ENCODE measurements at regions not wholly inside any gene's neighbourhood (a gene's known extent, or its start where the extent isn't known, plus 50 kb on each side); places are given as distances from the start of the nearest gene placed in this dataset.

DNA sequence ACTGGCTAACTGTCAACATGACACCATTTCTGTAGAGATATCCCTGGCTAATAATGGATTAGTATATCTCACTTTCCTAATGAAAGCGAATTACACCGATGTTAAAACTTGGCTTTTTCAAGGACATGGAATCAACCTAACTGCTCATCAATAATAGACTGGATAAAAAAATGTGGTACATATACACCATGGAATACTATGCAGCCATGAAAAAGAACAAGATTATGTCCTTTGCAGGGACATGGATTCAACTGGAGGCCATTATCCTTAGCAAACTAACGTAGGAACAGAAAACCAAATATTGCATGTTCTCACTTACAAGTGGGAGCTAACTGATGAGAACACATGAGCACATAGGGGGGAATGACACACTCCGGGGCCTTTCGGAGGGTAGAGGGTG, 62.6 kb downstream of the ZIC1 start:
- no peaks in the 10 kb centered on the region for H3K4me1 ChIP-seq
- no peak overlapping the region for H3K27ac ChIP-seq
- H3K4me3 ChIP-seq = no peak overlapping the region
- intact Hi-C loops (cut with DNase I; ENCODE audit: low total_unique reads) (no loop called here), in situ Hi-C loops (cut with MboI; ENCODE audit: low sequenced_read_pairs in 4 of 4) (no loop called here)
- no peaks in the 10 kb centered on the region for H3K27me3 ChIP-seq
- no peaks in the 10 kb centered on the region for H3K36me3 ChIP-seq
- TF ChIP-seq, protein P1, sequence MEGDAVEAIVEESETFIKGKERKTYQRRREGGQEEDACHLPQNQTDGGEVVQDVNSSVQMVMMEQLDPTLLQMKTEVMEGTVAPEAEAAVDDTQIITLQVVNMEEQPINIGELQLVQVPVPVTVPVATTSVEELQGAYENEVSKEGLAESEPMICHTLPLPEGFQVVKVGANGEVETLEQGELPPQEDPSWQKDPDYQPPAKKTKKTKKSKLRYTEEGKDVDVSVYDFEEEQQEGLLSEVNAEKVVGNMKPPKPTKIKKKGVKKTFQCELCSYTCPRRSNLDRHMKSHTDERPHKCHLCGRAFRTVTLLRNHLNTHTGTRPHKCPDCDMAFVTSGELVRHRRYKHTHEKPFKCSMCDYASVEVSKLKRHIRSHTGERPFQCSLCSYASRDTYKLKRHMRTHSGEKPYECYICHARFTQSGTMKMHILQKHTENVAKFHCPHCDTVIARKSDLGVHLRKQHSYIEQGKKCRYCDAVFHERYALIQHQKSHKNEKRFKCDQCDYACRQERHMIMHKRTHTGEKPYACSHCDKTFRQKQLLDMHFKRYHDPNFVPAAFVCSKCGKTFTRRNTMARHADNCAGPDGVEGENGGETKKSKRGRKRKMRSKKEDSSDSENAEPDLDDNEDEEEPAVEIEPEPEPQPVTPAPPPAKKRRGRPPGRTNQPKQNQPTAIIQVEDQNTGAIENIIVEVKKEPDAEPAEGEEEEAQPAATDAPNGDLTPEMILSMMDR (IDR thresholded peaks at IDR 0.05 in 4 of 5, conservative IDR thresholded peaks at IDR 0.05 in 1 of 5) = no peak
- TF ChIP-seq POLR2A (IDR thresholded peaks at IDR 0.05) = no peak
- ATAC-seq = no peak
- H3K9me3 ChIP-seq = no peaks in the 10 kb centered on the region
- DNase-seq = no peak

DNA sequence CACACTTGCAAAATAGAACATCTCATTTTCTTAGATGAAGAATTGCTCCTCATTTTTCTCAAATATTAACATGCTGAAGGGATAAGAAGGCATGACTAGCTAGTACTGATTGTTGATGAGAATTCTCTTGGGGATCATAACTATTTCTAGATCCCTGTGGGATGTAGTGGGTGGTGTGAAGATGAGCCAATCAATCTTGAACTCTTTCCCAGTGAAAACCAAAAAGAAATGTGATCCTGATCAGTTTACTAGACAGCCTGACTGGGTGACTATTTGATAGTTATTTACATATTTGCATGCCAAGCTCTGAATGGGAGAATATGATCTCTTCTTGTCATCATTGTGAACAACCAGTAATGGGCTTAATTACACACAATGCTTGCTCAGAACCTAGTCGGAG, 63.7 kb downstream of the ZIC1 start:
- no peaks in the 10 kb centered on the region for H3K9me3 ChIP-seq
- in situ Hi-C loops (cut with MboI; ENCODE audit: low sequenced_read_pairs in 4 of 4) = no loop called here
- no peaks in the 10 kb centered on the region for H3K36me3 ChIP-seq
- H3K4me1 ChIP-seq = no peaks in the 10 kb centered on the region
- ATAC-seq (no peak), DNase-seq (no peak)
- H3K27me3 ChIP-seq = no peaks in the 10 kb centered on the region
- no peak overlapping the region for H3K4me3 ChIP-seq
- H3K27ac ChIP-seq = no peak overlapping the region
- no peak for TF ChIP-seq POLR2A (IDR thresholded peaks at IDR 0.05)
- TF ChIP-seq, protein P1 (IDR thresholded peaks at IDR 0.05 in 4 of 5, conservative IDR thresholded peaks at IDR 0.05 in 1 of 5) = no peak
- intact Hi-C loops (cut with DNase I; ENCODE audit: low total_unique reads) = no loop called here

DNA sequence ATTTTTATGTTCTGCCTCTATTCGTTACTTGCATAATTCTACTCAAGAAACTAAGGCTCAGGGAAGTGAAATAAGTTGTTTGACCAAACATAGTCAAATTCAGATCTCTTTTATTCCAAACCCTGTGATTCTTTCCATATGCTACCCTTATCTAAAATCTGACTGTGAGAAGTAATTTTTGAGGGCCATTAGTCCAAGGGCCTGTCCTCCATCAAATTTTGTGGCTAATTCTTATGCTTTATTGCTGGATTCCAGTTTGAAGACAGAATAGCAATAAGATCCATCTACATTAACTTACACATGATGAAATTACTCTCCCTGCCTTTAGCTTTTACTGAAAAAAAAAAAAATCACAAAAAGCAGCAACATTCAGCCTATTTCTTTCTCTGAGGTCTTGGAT, 74.0 kb downstream of the ZIC1 start:
- H3K4me3 ChIP-seq = no peak overlapping the region
- no peaks in the 10 kb centered on the region for H3K27me3 ChIP-seq
- H3K27ac ChIP-seq = no peak overlapping the region
- ATAC-seq (no peak), DNase-seq (no peak)
- no peaks in the 10 kb centered on the region for H3K9me3 ChIP-seq
- no peaks in the 10 kb centered on the region for H3K36me3 ChIP-seq
- in situ Hi-C loops (cut with MboI; ENCODE audit: low sequenced_read_pairs in 4 of 4) = no loop called here
- no peaks in the 10 kb centered on the region for H3K4me1 ChIP-seq
- intact Hi-C loops (cut with DNase I; ENCODE audit: low total_unique reads) = no loop called here
- TF ChIP-seq, protein P1 (IDR thresholded peaks at IDR 0.05 in 4 of 5, conservative IDR thresholded peaks at IDR 0.05 in 1 of 5) = no peak
- no peak for TF ChIP-seq POLR2A (IDR thresholded peaks at IDR 0.05)

DNA sequence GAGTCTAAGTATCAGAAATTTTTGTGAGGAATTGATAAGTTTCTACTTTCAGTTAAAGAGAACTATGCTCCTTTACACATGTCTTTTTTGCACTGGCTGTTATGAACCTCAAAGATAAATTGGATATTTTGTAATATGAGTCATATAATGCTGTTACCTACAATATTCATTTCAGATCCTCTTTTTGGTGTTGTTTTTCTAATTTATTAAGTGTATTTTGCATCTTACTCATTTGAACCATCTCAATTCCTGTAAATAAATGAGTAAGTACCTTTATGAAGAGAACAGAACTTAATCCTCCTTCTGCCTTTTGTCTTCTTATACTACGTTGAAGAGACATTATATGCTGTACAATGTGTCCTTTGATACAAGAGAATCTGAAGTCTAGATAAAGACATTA, 74.4 kb downstream of the ZIC1 start:
- no peaks in the 10 kb centered on the region for H3K9me3 ChIP-seq
- H3K27ac ChIP-seq = no peak overlapping the region
- no peaks in the 10 kb centered on the region for H3K27me3 ChIP-seq
- no peaks in the 10 kb centered on the region for H3K36me3 ChIP-seq
- in situ Hi-C loops (cut with MboI; ENCODE audit: low sequenced_read_pairs in 4 of 4) = no loop called here
- DNase-seq (no peak), ATAC-seq (no peak)
- no peak for TF ChIP-seq POLR2A (IDR thresholded peaks at IDR 0.05)
- TF ChIP-seq, protein P1 (IDR thresholded peaks at IDR 0.05 in 4 of 5, conservative IDR thresholded peaks at IDR 0.05 in 1 of 5) = no peak
- H3K4me1 ChIP-seq = no peaks in the 10 kb centered on the region
- intact Hi-C loops (cut with DNase I; ENCODE audit: low total_unique reads) = no loop called here
- H3K4me3 ChIP-seq = no peak overlapping the region

DNA sequence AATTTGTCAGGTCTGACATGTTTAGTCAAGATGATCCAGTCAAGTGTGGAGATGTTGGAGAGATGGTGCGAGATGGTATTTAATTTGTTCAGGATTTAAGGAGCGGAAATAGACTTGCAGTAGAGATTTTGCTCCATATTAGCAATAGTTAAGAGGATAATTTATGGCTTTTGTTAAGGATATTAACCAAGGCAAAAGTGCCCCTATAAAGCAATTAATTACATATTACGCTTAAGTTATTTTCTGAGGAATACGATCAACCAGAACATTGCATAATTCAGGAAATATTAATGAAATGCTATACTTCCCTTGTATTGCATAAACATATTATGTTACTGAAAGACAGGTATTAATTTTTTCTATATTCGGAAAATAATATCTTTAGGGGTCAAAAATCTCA, 83.9 kb downstream of the ZIC1 start:
- no peak overlapping the region for H3K4me3 ChIP-seq
- intact Hi-C loops (cut with DNase I; ENCODE audit: low total_unique reads) (no loop called here), in situ Hi-C loops (cut with MboI; ENCODE audit: low sequenced_read_pairs in 4 of 4) (no loop called here)
- no peak for TF ChIP-seq POLR2A (IDR thresholded peaks at IDR 0.05)
- TF ChIP-seq, protein P1 (IDR thresholded peaks at IDR 0.05 in 4 of 5, conservative IDR thresholded peaks at IDR 0.05 in 1 of 5) = no peak
- no peaks in the 10 kb centered on the region for H3K4me1 ChIP-seq
- no peaks in the 10 kb centered on the region for H3K9me3 ChIP-seq
- H3K27me3 ChIP-seq = no peaks in the 10 kb centered on the region
- no peak for DNase-seq
- no peak overlapping the region for H3K27ac ChIP-seq
- no peak for ATAC-seq
- no peaks in the 10 kb centered on the region for H3K36me3 ChIP-seq
